Tibial nerve (tissue), 4 donors: ENCODE measurements at regions not wholly inside any gene's neighbourhood (a gene's known extent, or its start where the extent isn't known, plus 50 kb on each side); places are given as distances from the start of the nearest gene placed in this dataset.

Experiments used
- CTCF ChIP-seq, 5 experiments: fragments of 200-600 bp in 3 of 5; fragments of 450-650 bp in 2 of 5; sonication (generic) in 3 of 5; IDR thresholded peaks; one replicate each; pipeline ENCODE4 v1.5.1; 2016 to 2019; ENCODE audit warnings: antibody characterized with exemption in 5 of 5, mild to moderate bottlenecking in 3 of 5, moderate library complexity in 2 of 5
- EP300 ChIP-seq, 2 donors: sonication (generic); formaldehyde crosslinking; IDR thresholded peaks; one replicate each; pipeline ENCODE4 v1.6.1; 2017; ENCODE audit warnings: antibody characterized with exemption in 2 of 2, mild to moderate bottlenecking in 1 of 2
- POLR2A ChIP-seq, 2 donors: fragments of 450-650 bp; IDR thresholded peaks; one replicate each; pipeline ENCODE4 v1.6.1; 2017; ENCODE audit warnings: antibody characterized with exemption in 2 of 2, mild to moderate bottlenecking in 2 of 2, moderate library complexity in 2 of 2

GRCh38 chrX:56025872-56026571, 206.1 kb upstream of the KLF8 start:
- no peak for TF ChIP-seq CTCF (IDR thresholded peaks at IDR 0.05)
- no peak for TF ChIP-seq EP300 (IDR thresholded peaks at IDR 0.05)
- no peak for TF ChIP-seq POLR2A (IDR thresholded peaks at IDR 0.05)
